ENCODE measurements at regions not wholly inside any gene's neighbourhood (a gene's known extent, or its start where the extent isn't known, plus 50 kb on each side); places are given as distances from the start of the nearest gene placed in this dataset.

GRCh38 chr1:29642519-29642918 is 406.2 kb downstream of the PTPRU start:
- TF ChIP-seq CTCF (optimal IDR thresholded peaks at IDR 0.05 in 1 of 3, IDR thresholded peaks at IDR 0.05 in 1 of 3, conservative IDR thresholded peaks at IDR 0.05 in 1 of 3; ENCODE audit: extremely low read depth in 1 of 3, insufficient read depth in 2 of 3, low read length in 3 of 3) (no peak), EZH2 (IDR thresholded peaks at IDR 0.05; ENCODE audit: low read length) (no peak)

Measured in keratinocyte (primary cell).